A673 (cell line): ENCODE measurements at regions not wholly inside any gene's neighbourhood (a gene's known extent, or its start where the extent isn't known, plus 50 kb on each side); places are given as distances from the start of the nearest gene placed in this dataset.

Experiments used
- EZH2 ChIP-seq: fragments of 200-600 bp; sonication (generic); IDR thresholded peaks from 2 replicates; pipeline ENCODE4 v1.6.1; 2017; ENCODE audit warnings: borderline replicate concordance, low read depth, mild to moderate bottlenecking, mixed read lengths, antibody characterized with exemption, low read length; ENCODE audit not compliant: poor library complexity, severe bottlenecking
- TF ChIP-seq, protein P1 (sequence below): fragments of 300-800, 200-600 bp; sonication (generic); conservative IDR thresholded peaks from 2 replicates; pipeline ENCODE4 v1.5.1; 2017; ENCODE audit warnings: low read depth, mild to moderate bottlenecking, antibody characterized with exemption, low read length, moderate library complexity, mixed read lengths

DNA sequence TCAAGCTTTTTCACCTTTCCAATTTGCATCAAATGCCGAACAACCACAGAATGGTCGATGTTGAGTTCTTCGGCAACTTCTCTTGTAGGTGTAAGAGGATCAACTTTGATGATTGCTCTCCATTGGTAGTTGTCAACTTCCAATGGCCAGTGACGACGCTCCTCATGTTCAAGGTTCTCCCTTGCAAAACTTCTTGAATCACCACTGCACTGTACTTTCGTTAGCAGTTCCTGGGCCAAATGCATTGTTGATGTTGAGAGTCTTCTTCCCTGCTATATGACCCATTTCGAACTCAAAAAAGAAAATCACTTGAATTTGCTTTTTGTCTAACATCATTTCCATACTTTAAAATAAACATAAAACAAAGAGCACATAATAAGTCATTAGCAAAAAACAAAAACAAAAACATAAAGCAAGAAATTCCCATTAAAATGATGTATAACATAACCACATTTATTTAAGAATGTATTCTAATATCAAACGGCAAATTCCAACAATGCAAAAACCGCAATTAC is 71.2 kb upstream of the AP4E1 start:
- TF ChIP-seq, protein P1, sequence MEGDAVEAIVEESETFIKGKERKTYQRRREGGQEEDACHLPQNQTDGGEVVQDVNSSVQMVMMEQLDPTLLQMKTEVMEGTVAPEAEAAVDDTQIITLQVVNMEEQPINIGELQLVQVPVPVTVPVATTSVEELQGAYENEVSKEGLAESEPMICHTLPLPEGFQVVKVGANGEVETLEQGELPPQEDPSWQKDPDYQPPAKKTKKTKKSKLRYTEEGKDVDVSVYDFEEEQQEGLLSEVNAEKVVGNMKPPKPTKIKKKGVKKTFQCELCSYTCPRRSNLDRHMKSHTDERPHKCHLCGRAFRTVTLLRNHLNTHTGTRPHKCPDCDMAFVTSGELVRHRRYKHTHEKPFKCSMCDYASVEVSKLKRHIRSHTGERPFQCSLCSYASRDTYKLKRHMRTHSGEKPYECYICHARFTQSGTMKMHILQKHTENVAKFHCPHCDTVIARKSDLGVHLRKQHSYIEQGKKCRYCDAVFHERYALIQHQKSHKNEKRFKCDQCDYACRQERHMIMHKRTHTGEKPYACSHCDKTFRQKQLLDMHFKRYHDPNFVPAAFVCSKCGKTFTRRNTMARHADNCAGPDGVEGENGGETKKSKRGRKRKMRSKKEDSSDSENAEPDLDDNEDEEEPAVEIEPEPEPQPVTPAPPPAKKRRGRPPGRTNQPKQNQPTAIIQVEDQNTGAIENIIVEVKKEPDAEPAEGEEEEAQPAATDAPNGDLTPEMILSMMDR: no peak
- TF ChIP-seq EZH2: no peak
